ENCODE measurements at regions not wholly inside any gene's neighbourhood (a gene's known extent, or its start where the extent isn't known, plus 50 kb on each side); places are given as distances from the start of the nearest gene placed in this dataset.

DNA sequence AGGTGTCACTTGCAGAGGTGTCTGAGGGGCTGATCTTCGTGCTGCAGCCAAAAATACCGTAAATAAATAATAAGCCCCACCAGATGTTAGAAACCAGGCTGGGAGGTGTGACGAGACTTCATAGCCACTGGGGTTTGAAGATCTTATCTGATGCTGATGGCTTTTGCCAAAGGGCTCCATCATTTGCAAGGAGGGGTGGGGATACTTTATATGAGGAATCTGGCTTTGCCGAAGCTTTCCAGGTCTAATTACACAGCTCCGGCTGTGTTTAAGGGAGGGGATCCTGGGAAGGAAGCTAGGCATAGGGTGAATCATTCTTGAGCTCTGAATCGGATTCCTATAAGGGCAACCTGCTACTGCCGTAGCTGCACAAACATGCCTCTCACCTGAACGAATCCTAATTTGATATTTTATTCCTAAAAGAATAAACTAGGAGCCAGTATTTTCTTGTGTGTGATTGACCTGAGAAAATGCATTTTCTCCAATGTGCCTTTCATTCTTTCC, 249.6 kb downstream of the SOD2 start:
- TF ChIP-seq, protein P1, sequence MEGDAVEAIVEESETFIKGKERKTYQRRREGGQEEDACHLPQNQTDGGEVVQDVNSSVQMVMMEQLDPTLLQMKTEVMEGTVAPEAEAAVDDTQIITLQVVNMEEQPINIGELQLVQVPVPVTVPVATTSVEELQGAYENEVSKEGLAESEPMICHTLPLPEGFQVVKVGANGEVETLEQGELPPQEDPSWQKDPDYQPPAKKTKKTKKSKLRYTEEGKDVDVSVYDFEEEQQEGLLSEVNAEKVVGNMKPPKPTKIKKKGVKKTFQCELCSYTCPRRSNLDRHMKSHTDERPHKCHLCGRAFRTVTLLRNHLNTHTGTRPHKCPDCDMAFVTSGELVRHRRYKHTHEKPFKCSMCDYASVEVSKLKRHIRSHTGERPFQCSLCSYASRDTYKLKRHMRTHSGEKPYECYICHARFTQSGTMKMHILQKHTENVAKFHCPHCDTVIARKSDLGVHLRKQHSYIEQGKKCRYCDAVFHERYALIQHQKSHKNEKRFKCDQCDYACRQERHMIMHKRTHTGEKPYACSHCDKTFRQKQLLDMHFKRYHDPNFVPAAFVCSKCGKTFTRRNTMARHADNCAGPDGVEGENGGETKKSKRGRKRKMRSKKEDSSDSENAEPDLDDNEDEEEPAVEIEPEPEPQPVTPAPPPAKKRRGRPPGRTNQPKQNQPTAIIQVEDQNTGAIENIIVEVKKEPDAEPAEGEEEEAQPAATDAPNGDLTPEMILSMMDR (conservative IDR thresholded peaks at IDR 0.05 in 1 of 2, IDR thresholded peaks at IDR 0.05 in 1 of 2; ENCODE audit: low read depth in 1 of 2, low read length in 2 of 2): no peak
- no peak for TF ChIP-seq EZH2 (IDR thresholded peaks at IDR 0.05; ENCODE audit: low read length, missing control alignments)
